OCI-LY3 (cell line): ENCODE measurements at regions not wholly inside any gene's neighbourhood (a gene's known extent, or its start where the extent isn't known, plus 50 kb on each side); places are given as distances from the start of the nearest gene placed in this dataset.

ENCODE experiments used
- H2AFZ ChIP-seq: fragments of 200-600, 300-600 bp; shearing (Covaris generic); 2 replicates; pipeline ENCODE4 v1.6.0; 2014; ENCODE audit warnings: antibody characterized with exemption, low read depth, low read length
- H3K27ac ChIP-seq: fragments of 200-600, 300-600 bp; sonication (generic); 2 replicates; pipeline ENCODE4 v1.5.1; 2014; ENCODE audit warnings: mild to moderate bottlenecking, low read length, moderate library complexity, mixed read lengths
- H3K27me3 ChIP-seq: fragments of 200-600, 300-600 bp; sonication (generic); 2 replicates; pipeline ENCODE4 v1.6.1; 2014; ENCODE audit warnings: low read depth, low read length, mixed read lengths
- H3K36me3 ChIP-seq: fragments of 200-600, 300-600 bp; sonication (generic); replicated peaks from 2 replicates; pipeline ENCODE3; 2014; ENCODE audit warnings: low read depth, low read length, mixed read lengths
- H3K4me1 ChIP-seq: fragments of 300-600, 200-600 bp; sonication (generic); 2 replicates; pipeline ENCODE4 v1.6.1; 2014; ENCODE audit warnings: low read length, mixed read lengths
- H3K4me2 ChIP-seq: fragments of 200-600, 300-600 bp; sonication (generic); 2 replicates; pipeline ENCODE4 v1.6.1; 2014; ENCODE audit warnings: low read length, mixed read lengths
- H3K4me3 ChIP-seq: fragments of 300-600, 200-600 bp; sonication (generic); 2 replicates; pipeline ENCODE4 v1.5.1; 2014; ENCODE audit warnings: antibody characterized with exemption, mild to moderate bottlenecking, low read length, moderate library complexity
- H3K79me2 ChIP-seq: fragments of 300-600, 200-600 bp; shearing (Covaris generic); 2 replicates; pipeline ENCODE4 v1.6.1; 2014; ENCODE audit warnings: mild to moderate bottlenecking, low read length, mixed read lengths
- H3K9ac ChIP-seq: fragments of 300-600, 200-600 bp; shearing (Covaris generic); 2 replicates; pipeline ENCODE4 v1.6.0; 2014; ENCODE audit warnings: mild to moderate bottlenecking, low read length, moderate library complexity
- H3K9me3 ChIP-seq: fragments of 200-600, 300-600 bp; shearing (Covaris generic); 2 replicates; pipeline ENCODE4 v1.6.1; 2014; ENCODE audit warnings: low read length, mixed read lengths; ENCODE audit not compliant: insufficient read depth
- H4K20me1 ChIP-seq: fragments of 200-600, 300-600 bp; sonication (generic); 2 replicates; pipeline ENCODE4 v1.6.1; 2016; ENCODE audit warnings: low read length, mixed read lengths; ENCODE audit not compliant: insufficient read depth
- EZH2phosphoT487 ChIP-seq: fragments of 200-600 bp; shearing (Covaris generic); IDR thresholded peaks from 2 replicates; pipeline ENCODE4 v1.6.1; 2018; ENCODE audit warnings: antibody characterized with exemption, mixed run types, low read depth
- TF ChIP-seq, protein P1 (sequence below): fragments of 200-600, 300-600 bp; sonication (generic); IDR thresholded peaks from 2 replicates; pipeline ENCODE4 v1.5.1; 2014; ENCODE audit warnings: antibody characterized with exemption, low read length, low read depth

DNA sequence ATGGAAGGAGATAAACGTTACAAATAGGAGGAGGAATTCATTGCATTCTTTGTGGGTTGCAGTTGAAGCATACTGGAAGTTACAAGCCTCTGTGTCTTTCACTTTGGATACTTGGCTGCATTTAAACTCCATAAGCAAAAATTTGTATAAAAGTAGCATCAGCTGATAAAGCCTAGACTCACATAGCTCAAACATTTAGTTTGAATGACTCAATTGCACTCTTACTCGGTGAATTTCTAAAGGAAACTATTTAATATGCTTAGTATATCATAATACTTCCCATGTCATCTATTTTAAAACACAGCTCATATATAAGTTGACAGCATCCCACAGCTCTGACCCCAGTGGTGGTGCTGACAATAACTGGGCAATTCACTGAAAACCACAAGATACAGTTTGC lies 596.6 kb upstream of the ZNF608 start:
- H4K20me1 ChIP-seq: no peaks in the 10 kb centered on the region
- H2AFZ ChIP-seq: no peak overlapping the region
- H3K9me3 ChIP-seq: no peaks in the 10 kb centered on the region
- no peak overlapping the region for H3K4me3 ChIP-seq
- no peak overlapping the region for H3K27ac ChIP-seq
- no peak overlapping the region for H3K4me2 ChIP-seq
- no peak for TF ChIP-seq EZH2phosphoT487
- TF ChIP-seq, protein P1, sequence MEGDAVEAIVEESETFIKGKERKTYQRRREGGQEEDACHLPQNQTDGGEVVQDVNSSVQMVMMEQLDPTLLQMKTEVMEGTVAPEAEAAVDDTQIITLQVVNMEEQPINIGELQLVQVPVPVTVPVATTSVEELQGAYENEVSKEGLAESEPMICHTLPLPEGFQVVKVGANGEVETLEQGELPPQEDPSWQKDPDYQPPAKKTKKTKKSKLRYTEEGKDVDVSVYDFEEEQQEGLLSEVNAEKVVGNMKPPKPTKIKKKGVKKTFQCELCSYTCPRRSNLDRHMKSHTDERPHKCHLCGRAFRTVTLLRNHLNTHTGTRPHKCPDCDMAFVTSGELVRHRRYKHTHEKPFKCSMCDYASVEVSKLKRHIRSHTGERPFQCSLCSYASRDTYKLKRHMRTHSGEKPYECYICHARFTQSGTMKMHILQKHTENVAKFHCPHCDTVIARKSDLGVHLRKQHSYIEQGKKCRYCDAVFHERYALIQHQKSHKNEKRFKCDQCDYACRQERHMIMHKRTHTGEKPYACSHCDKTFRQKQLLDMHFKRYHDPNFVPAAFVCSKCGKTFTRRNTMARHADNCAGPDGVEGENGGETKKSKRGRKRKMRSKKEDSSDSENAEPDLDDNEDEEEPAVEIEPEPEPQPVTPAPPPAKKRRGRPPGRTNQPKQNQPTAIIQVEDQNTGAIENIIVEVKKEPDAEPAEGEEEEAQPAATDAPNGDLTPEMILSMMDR: no peak
- no peaks in the 10 kb centered on the region for H3K27me3 ChIP-seq
- H3K79me2 ChIP-seq: no peaks in the 10 kb centered on the region
- H3K4me1 ChIP-seq: peaks cover 10% of the 10 kb centered on the region
- H3K9ac ChIP-seq: no peak overlapping the region
- no peaks in the 10 kb centered on the region for H3K36me3 ChIP-seq

DNA sequence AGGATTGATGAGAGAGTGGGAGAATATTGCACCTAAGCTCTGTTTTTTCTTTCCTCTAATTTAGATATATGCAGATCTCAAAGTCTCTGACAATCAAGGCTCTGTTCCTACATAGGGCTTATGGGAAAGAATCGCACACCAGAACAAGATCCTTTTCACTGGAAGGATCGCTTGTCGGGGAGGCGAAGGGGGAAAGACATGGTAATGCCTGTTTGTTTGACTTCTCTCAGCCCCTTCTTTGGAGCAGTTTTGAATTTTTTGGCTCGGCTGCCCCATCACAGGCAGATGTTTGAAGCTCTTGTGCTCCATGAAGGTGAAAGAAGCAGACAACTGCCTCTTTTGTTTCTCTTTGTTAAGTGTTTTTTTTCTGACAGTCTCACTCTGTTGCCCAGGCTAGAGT lies 599.9 kb upstream of the ZNF608 start:
- no peaks in the 10 kb centered on the region for H3K36me3 ChIP-seq
- no peak overlapping the region for H3K9ac ChIP-seq
- H3K4me2 ChIP-seq: no peak overlapping the region
- H3K4me3 ChIP-seq: no peak overlapping the region
- H4K20me1 ChIP-seq: no peaks in the 10 kb centered on the region
- H3K27me3 ChIP-seq: no peaks in the 10 kb centered on the region
- no peaks in the 10 kb centered on the region for H3K4me1 ChIP-seq
- no peaks in the 10 kb centered on the region for H3K79me2 ChIP-seq
- no peak overlapping the region for H2AFZ ChIP-seq
- H3K9me3 ChIP-seq: no peaks in the 10 kb centered on the region
- no peak overlapping the region for H3K27ac ChIP-seq
- no peak for TF ChIP-seq EZH2phosphoT487
- TF ChIP-seq, protein P1: no peak

DNA sequence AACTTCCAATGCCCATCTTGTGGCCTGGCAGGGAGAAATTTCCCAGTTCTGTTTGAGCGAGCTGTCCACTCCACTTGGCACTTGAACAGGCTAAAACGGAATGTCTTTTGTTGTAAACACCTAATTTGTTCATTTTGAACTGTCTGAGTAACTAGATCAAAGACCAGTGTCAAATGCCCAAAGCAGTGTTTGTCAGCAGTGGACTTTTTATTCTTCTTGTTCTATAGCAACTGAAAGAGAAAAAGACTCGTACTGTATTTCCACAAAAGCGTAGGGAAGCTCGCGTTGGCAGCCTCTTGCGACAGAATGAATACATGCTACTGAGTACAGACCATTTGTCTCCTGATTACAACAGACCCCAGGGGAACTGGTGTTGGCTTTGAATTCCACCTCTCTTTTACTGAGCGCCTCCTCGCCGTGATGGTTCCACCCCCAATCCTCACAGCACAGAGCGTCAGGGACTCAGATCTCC lies 601.8 kb upstream of the ZNF608 start:
- no peak overlapping the region for H2AFZ ChIP-seq
- H3K9ac ChIP-seq: no peak overlapping the region
- no peak overlapping the region for H3K4me2 ChIP-seq
- H4K20me1 ChIP-seq: no peaks in the 10 kb centered on the region
- H3K9me3 ChIP-seq: no peaks in the 10 kb centered on the region
- H3K27ac ChIP-seq: no peak overlapping the region
- H3K36me3 ChIP-seq: no peaks in the 10 kb centered on the region
- no peaks in the 10 kb centered on the region for H3K79me2 ChIP-seq
- H3K4me3 ChIP-seq: no peak overlapping the region
- H3K27me3 ChIP-seq: no peaks in the 10 kb centered on the region
- no peaks in the 10 kb centered on the region for H3K4me1 ChIP-seq
- TF ChIP-seq, protein P1: no peak
- TF ChIP-seq EZH2phosphoT487: no peak

DNA sequence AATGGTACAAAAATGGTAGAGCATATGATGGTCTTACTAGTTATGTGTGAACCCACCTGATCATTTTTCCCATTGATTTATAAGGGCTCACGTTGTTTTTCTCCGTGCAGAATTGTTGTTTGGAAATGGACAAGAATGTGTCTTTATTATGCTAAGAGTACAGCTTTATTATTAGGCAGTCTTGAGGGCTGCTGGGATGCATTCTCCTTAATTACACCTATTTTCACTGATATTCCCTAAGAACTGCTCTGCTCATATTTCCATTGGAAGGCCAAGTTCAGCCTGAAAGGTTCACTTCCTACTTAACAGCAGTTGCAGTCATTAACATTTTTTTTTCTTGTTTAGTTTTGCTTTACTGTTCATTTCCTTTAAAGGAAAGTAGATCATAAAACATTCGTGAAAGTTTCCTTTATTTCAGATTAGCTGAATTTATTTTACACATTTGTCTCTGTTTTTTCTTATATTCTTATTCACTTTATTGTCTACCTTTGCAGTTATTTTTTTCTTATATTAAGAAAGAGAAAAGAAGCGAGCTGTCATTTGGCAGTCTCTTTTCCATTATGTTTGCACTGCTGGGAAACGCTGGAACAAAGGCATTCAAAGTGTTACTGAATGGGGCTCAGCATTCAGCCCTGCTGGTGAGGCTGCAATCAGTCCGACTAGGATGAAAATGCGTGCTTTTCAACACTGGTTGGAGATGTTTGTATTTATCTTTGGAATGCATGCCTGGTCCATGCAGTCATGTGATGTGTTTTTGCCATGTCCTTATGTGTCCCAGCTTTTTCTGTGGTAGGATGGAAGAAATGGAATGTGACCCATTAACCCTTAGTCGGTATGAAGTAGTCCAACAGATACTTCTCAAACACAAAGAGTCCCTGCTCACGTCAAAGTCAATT lies 602.7 kb upstream of the ZNF608 start:
- Histone ChIP-seq H2AFZ (no peak overlapping the region), H4K20me1 (no peaks in the 10 kb centered on the region), H3K4me3 (no peak overlapping the region), H3K27me3 (no peaks in the 10 kb centered on the region), H3K27ac (no peak overlapping the region), H3K4me2 (no peak overlapping the region), H3K9ac (no peak overlapping the region), H3K4me1 (no peaks in the 10 kb centered on the region), H3K9me3 (no peaks in the 10 kb centered on the region), H3K36me3 (no peaks in the 10 kb centered on the region), H3K79me2 (no peaks in the 10 kb centered on the region)
- TF ChIP-seq, protein P1: no peak
- no peak for TF ChIP-seq EZH2phosphoT487
